MG63 (cell line): ENCODE measurements at regions not wholly inside any gene's neighbourhood (a gene's known extent, or its start where the extent isn't known, plus 50 kb on each side); places are given as distances from the start of the nearest gene placed in this dataset.

ENCODE experiments used
- DNase-seq: peaks from one replicate; pipeline ENCODE4 v3.0.0-alpha.2; 2020
- H3K27me3 ChIP-seq: fragments of 250-450 bp; sonication (Bioruptor Pico); 2 replicates; pipeline ENCODE4 v1.5.1; 2020; ENCODE audit warnings: mild to moderate bottlenecking, moderate library complexity
- H3K36me3 ChIP-seq: fragments of 250-450 bp; sonication (Bioruptor Pico); 2 replicates; pipeline ENCODE4 v1.5.1; 2020; ENCODE audit warnings: mild to moderate bottlenecking, moderate library complexity
- H3K4me3 ChIP-seq: fragments of 250-450 bp; sonication (Bioruptor Pico); 2 replicates; pipeline ENCODE4 v1.5.1; 2020; ENCODE audit warnings: mild to moderate bottlenecking, moderate library complexity
- H3K9me3 ChIP-seq: fragments of 250-450 bp; sonication (Bioruptor Pico); 2 replicates; pipeline ENCODE4 v1.5.1; 2020; ENCODE audit warnings: mild to moderate bottlenecking, moderate library complexity

GRCh38 chr20:6831461-6831860, 64.0 kb downstream of the BMP2 start:
- no peak for DNase-seq
- Histone ChIP-seq H3K27me3 (no peaks in the 10 kb centered on the region), H3K36me3 (no peaks in the 10 kb centered on the region), H3K9me3 (no peaks in the 10 kb centered on the region), H3K4me3 (no peak overlapping the region)

GRCh38 chr20:6832811-6833210, 65.3 kb downstream of the BMP2 start:
- H3K4me3 ChIP-seq, result no peak overlapping the region
- no peaks in the 10 kb centered on the region for H3K36me3 ChIP-seq
- no peaks in the 10 kb centered on the region for H3K27me3 ChIP-seq
- no peak for DNase-seq
- no peaks in the 10 kb centered on the region for H3K9me3 ChIP-seq

DNA sequence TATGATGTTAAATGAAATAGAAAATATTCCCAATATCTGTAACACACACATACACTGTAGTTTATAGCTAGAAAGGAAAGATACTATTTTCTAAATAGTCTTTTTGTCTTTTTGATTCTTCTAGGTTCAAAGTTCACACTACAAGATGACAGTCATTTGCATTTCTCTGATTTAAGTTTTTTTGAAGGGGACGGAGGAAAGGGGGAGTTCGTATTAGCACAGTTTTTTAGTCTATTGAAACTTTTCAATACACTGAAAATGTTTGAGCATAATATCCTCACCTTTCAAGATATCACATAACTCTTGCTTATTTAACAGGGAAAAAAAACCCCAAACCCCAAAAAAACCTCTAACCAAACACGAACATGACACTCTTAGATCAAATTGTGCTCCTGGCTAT, 68.1 kb downstream of the BMP2 start:
- DNase-seq, result no peak

GRCh38 chr20:6836821-6837374, 69.4 kb downstream of the BMP2 start:
- no peak overlapping the region for H3K4me3 ChIP-seq
- DNase-seq, result no peak
- no peaks in the 10 kb centered on the region for H3K27me3 ChIP-seq
- H3K9me3 ChIP-seq, result no peaks in the 10 kb centered on the region
- H3K36me3 ChIP-seq, result no peaks in the 10 kb centered on the region

More for the DNA sequence above, 68.1 kb downstream of the BMP2 start:
- Histone ChIP-seq H3K9me3 (no peaks in the 10 kb centered on the region), H3K27me3 (no peaks in the 10 kb centered on the region), H3K4me3 (no peak overlapping the region), H3K36me3 (no peaks in the 10 kb centered on the region)

DNA sequence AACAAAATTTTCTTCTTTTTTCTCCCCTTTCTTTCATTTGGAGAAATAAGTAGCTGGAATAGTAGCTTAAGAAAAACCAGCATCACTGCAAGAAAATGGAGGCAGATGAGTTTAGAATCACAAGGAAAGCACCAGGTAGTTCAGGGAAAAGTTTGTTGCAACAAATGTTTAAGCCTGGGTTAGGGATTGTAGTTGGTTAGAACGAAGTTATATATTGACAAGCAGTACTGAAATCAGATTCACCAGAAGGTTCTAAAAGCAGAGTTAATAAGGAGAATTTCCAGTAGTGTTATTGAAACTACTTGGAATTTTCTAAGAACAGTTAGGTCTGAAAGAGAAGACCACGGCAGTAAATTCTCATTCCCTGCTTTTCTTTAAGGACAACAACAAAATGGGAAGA, 70.2 kb downstream of the BMP2 start:
- H3K27me3 ChIP-seq, result no peaks in the 10 kb centered on the region
- DNase-seq, result no peak
- H3K36me3 ChIP-seq, result no peaks in the 10 kb centered on the region
- H3K4me3 ChIP-seq, result no peak overlapping the region
- no peaks in the 10 kb centered on the region for H3K9me3 ChIP-seq

DNA sequence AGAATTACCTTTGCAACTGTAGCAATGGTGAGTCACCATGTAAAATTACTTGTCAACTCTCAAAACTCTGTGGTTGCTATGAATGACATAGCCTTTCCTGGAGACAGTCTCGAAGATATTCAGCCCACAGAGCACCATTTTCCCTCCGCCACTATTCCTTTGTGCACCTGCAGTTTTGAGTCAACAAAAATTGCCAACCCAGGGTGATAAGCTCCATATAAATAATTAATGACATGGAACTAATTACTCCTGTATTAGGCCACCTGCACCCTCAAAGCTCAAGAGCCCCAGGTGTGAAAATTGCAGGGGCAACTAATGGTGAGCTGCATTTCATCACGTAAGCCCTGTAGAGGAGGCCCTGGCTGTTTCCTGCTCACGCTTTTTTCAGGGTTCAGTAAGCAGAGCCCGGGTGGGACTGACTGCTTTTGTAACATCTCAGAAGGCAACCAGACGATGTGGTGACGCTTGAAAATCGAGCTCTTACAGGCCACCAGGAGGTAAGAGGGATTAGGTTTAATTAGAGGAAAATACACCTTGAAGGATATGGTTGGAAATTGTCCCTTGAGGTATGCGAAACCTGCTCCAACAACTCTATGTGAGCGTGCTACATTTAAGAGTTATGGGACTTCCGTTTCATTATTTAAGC, 70.8 kb downstream of the BMP2 start:
- H3K9me3 ChIP-seq, result no peaks in the 10 kb centered on the region
- no peak for DNase-seq
- H3K27me3 ChIP-seq, result no peaks in the 10 kb centered on the region
- no peaks in the 10 kb centered on the region for H3K36me3 ChIP-seq
- H3K4me3 ChIP-seq, result no peak overlapping the region

DNA sequence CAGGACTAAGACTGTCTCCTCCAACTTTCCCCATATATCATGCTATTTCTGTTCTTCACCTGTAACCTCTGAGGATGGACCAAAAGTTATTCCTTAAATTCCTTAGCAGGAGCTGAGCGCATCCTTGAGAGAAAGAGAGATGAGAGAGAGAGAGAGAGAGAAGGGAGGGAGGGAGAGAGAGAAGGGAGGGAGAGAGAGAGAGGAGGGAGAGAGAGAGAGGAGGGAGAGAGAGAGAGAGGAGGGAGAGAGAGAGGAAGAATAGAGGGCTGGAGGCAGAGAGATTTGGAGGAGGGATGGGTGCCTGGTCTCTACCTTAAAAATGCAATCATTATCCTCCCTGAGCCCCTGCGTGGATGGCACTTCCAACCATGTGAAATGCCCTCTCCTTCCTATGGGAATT, 73.6 kb downstream of the BMP2 start:
- no peaks in the 10 kb centered on the region for H3K9me3 ChIP-seq
- H3K27me3 ChIP-seq, result no peaks in the 10 kb centered on the region
- no peaks in the 10 kb centered on the region for H3K36me3 ChIP-seq
- H3K4me3 ChIP-seq, result no peak overlapping the region
- no peak for DNase-seq

- Histone ChIP-seq H3K36me3 (no peaks in the 10 kb centered on the region), H3K27me3 (no peaks in the 10 kb centered on the region)
These were observed 77.7 kb downstream of the BMP2 start for GRCh38 chr20:6845141-6845540.

GRCh38 chr20:6848041-6848440, 80.6 kb downstream of the BMP2 start:
- Histone ChIP-seq H3K9me3 (no peaks in the 10 kb centered on the region), H3K4me3 (no peak overlapping the region), H3K27me3 (no peaks in the 10 kb centered on the region), H3K36me3 (no peaks in the 10 kb centered on the region)
- no peak for DNase-seq

More at GRCh38 chr20:6845141-6845540, 77.7 kb downstream of the BMP2 start:
- H3K9me3 ChIP-seq, result no peaks in the 10 kb centered on the region
- no peak overlapping the region for H3K4me3 ChIP-seq
- DNase-seq, result no peak

- H3K27me3 ChIP-seq, result no peaks in the 10 kb centered on the region
- no peaks in the 10 kb centered on the region for H3K36me3 ChIP-seq
- no peak for DNase-seq
- no peaks in the 10 kb centered on the region for H3K9me3 ChIP-seq
- no peak overlapping the region for H3K4me3 ChIP-seq
These were observed 81.5 kb downstream of the BMP2 start for GRCh38 chr20:6848992-6849391.

- no peaks in the 10 kb centered on the region for H3K9me3 ChIP-seq
- DNase-seq, result no peak
- H3K36me3 ChIP-seq, result no peaks in the 10 kb centered on the region
- H3K4me3 ChIP-seq, result no peak overlapping the region
- H3K27me3 ChIP-seq, result no peaks in the 10 kb centered on the region
These were observed 83.7 kb downstream of the BMP2 start for GRCh38 chr20:6851136-6851535.

DNA sequence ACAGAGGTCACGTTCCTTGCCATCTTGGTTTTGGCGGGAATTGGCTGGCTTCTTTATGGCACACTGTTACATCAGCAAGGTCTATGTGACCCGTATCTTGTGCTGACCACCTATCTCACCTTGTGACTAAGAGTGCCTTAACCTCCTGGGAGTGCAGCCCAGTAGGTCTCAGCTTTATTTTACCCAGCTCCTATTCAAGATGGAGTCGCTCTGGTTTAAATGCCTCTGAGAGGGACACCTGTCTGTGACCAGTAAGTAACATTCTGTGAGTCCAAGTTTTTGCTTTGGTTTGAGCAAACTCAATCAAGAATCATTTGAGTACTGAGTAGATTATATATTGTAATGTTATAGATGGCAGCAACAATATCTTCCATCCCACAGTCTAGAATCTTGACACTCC, 85.0 kb downstream of the BMP2 start:
- Histone ChIP-seq H3K4me3 (no peak overlapping the region), H3K9me3 (no peaks in the 10 kb centered on the region), H3K27me3 (no peaks in the 10 kb centered on the region), H3K36me3 (no peaks in the 10 kb centered on the region)
- no peak for DNase-seq

GRCh38 chr20:6855104-6855503, 87.6 kb downstream of the BMP2 start:
- no peaks in the 10 kb centered on the region for H3K36me3 ChIP-seq
- no peaks in the 10 kb centered on the region; the same call in 1 of the 2 replicates for H3K27me3 ChIP-seq
- H3K4me3 ChIP-seq, result no peak overlapping the region
- no peak for DNase-seq
- H3K9me3 ChIP-seq, result no peaks in the 10 kb centered on the region

DNA sequence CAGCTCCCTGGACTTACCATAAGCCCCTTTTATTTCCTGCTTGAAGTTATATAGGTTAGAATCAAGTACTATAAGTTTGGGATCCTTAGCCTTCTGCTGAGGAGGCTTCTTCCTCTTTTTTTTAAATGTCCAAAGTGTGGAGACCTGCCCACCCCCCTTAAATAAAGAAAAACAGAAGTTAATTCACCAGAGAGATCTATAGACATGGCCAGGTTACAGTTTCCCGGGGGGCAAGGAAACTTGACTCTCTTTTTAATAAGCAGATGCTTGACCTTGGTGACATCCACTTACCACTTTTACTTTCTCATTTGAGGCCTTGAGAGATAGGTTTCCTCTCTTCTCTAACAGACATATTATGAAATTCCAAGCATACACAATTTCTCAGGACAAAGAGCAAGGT, 88.3 kb downstream of the BMP2 start:
- H3K27me3 ChIP-seq, result no peaks in the 10 kb centered on the region; the same call in 1 of the 2 replicates
- no peaks in the 10 kb centered on the region for H3K9me3 ChIP-seq
- H3K36me3 ChIP-seq, result no peaks in the 10 kb centered on the region
- H3K4me3 ChIP-seq, result no peak overlapping the region
- no peak for DNase-seq

DNA sequence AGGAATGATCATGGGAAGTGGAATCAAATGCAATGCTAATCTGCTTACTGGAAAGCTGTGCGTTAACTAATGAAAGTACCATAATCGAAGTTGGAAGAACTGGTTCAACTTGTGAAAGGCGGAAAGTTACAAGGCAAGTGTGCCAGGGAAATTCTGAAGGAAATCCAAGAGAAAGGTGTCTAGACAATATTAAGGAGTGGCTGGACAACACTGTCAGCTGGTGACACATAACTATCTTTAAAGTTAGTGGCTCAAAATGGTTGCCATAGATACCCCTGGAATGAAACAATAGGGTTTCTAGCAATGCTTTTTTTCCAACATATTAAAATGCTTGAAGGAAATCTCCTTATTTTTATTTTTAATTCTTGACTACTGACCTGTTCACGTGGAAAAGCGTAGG, 90.4 kb downstream of the BMP2 start:
- no peaks in the 10 kb centered on the region for H3K36me3 ChIP-seq
- DNase-seq, result no peak
- H3K27me3 ChIP-seq, result no peaks in the 10 kb centered on the region; the same call in 1 of the 2 replicates
- no peak overlapping the region for H3K4me3 ChIP-seq
- no peaks in the 10 kb centered on the region for H3K9me3 ChIP-seq

DNA sequence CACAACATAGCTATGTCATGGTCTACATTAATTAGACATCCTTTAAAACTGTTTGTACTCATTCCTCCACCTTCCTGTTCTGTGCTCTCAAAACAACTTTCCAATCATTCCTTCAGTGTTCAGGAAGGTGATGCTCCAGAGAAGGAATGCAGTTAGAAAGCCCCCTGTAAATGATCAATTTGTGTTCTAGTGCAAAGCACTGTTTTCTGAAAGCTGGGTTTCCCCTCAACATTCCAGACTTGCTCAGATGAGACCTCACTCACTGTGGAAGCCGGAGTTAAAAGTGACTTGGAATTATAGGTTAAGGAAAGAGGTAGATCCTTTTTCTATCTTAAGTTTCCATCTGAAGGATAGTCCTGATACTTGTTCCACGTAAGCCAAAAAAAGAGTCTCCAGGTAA, 95.9 kb downstream of the BMP2 start:
- H3K36me3 ChIP-seq, result no peaks in the 10 kb centered on the region

DNA sequence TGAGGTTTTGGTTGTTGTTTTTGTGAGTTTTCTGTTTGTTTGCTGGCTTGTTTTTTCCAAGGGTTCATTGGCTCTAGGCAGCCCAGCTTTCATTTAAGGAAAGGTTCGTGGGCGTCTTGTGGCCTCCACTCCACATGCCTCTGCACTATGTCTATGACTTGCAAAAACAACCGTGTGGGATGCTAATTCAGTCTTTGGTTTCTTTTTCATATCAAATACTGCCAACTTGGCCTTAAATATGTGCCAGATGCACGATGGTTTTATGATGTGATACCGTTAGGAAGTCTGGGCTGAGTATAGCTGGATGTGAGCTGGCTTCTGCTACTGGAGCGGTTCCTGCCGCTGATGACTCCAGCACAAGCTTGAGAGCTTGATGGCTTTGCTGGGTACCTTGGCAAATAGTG, 96.3 kb downstream of the BMP2 start:
- DNase-seq, result no peak
- no peaks in the 10 kb centered on the region for H3K9me3 ChIP-seq
- H3K4me3 ChIP-seq, result no peak overlapping the region
- H3K27me3 ChIP-seq, result no peaks in the 10 kb centered on the region; the same call in 1 of the 2 replicates
- H3K36me3 ChIP-seq, result no peaks in the 10 kb centered on the region

More for the DNA sequence above, 95.9 kb downstream of the BMP2 start:
- Histone ChIP-seq H3K9me3 (no peaks in the 10 kb centered on the region), H3K27me3 (no peaks in the 10 kb centered on the region; the same call in 1 of the 2 replicates), H3K4me3 (no peak overlapping the region)
- no peak for DNase-seq

GRCh38 chr20:6864740-6865139, 97.3 kb downstream of the BMP2 start:
- peaks cover under 1% of the 10 kb centered on the region; the same call in 1 of the 2 replicates for H3K27me3 ChIP-seq
- H3K36me3 ChIP-seq, result no peaks in the 10 kb centered on the region
- H3K9me3 ChIP-seq, result no peaks in the 10 kb centered on the region
- no peak overlapping the region for H3K4me3 ChIP-seq
- DNase-seq, result no peak
